ENCODE measurements at regions not wholly inside any gene's neighbourhood (a gene's known extent, or its start where the extent isn't known, plus 50 kb on each side); places are given as distances from the start of the nearest gene placed in this dataset.

GRCh38 chr7:41187322-41187721 lies 515.6 kb downstream of the INHBA start:
- TF ChIP-seq POLR2A (IDR thresholded peaks at IDR 0.05) (no peak), CTCF (IDR thresholded peaks at IDR 0.05) (no peak)
